SK-N-SH (cell line): ENCODE measurements at regions not wholly inside any gene's neighbourhood (a gene's known extent, or its start where the extent isn't known, plus 50 kb on each side); places are given as distances from the start of the nearest gene placed in this dataset.
A peak's percentile ranks its signal among the peaks of the same experiment; 100 is the strongest.

ENCODE experiments used
- EZH2phosphoT487 ChIP-seq: fragments of 200-600 bp; sonication (generic); IDR thresholded peaks from 2 replicates; pipeline ENCODE4 v1.6.1; 2017; ENCODE audit warnings: low read depth, mixed run types, mild to moderate bottlenecking, antibody characterized with exemption, moderate library complexity, borderline replicate concordance
- GATA2 ChIP-seq: sonication (generic); formaldehyde crosslinking; IDR thresholded peaks from 2 replicates; pipeline ENCODE4 v1.5.0; 2020; ENCODE audit warnings: mild to moderate bottlenecking, missing genetic modification reagents
- JUND ChIP-seq: IDR thresholded peaks from 2 replicates; pipeline ENCODE4 v1.4.0; 2012
- SMC3 ChIP-seq: IDR thresholded peaks from 2 replicates; pipeline ENCODE4 v1.6.1; 2012; ENCODE audit warnings: low read depth, low read length, improper control_type of control experiment
- TF ChIP-seq, protein P1 (sequence below): fragments of 200-600 bp; sonication (generic); IDR thresholded peaks from 2 replicates; pipeline ENCODE4 v1.6.1; 2017; ENCODE audit warnings: antibody characterized with exemption, mild to moderate bottlenecking, moderate library complexity
- TF ChIP-seq, protein P2 (sequence below): fragments of 150-350 bp; IDR thresholded peaks from 2 replicates; pipeline ENCODE4 v1.6.1; 2016; ENCODE audit warnings: mild to moderate bottlenecking, low read depth, low read length

DNA sequence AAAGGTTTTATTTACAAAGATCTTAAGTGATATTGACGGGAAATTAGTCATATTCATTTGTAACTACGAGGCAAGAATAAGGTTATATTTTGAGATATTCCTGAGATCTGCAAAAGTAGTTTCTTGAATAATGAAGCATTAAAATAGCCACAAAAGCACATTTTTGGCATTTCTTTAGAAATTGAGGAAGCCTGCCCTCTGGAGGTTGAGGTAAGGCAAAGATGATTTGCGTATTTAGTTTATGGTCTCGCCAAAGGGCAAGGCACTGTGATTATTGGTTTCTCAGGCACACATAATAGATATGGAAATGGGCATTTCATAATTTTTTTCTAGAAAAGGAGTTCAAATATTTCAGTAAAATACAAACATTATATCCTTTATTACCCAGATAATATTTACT lies 143.7 kb upstream of the RPRM start:
- TF ChIP-seq, protein P1, sequence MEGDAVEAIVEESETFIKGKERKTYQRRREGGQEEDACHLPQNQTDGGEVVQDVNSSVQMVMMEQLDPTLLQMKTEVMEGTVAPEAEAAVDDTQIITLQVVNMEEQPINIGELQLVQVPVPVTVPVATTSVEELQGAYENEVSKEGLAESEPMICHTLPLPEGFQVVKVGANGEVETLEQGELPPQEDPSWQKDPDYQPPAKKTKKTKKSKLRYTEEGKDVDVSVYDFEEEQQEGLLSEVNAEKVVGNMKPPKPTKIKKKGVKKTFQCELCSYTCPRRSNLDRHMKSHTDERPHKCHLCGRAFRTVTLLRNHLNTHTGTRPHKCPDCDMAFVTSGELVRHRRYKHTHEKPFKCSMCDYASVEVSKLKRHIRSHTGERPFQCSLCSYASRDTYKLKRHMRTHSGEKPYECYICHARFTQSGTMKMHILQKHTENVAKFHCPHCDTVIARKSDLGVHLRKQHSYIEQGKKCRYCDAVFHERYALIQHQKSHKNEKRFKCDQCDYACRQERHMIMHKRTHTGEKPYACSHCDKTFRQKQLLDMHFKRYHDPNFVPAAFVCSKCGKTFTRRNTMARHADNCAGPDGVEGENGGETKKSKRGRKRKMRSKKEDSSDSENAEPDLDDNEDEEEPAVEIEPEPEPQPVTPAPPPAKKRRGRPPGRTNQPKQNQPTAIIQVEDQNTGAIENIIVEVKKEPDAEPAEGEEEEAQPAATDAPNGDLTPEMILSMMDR = peak; percentile 38
- TF ChIP-seq EZH2phosphoT487 (no peak), GATA2 (CRISPR knock-in tag) (no peak), SMC3 (no peak), JUND (no peak)
- TF ChIP-seq, protein P2, sequence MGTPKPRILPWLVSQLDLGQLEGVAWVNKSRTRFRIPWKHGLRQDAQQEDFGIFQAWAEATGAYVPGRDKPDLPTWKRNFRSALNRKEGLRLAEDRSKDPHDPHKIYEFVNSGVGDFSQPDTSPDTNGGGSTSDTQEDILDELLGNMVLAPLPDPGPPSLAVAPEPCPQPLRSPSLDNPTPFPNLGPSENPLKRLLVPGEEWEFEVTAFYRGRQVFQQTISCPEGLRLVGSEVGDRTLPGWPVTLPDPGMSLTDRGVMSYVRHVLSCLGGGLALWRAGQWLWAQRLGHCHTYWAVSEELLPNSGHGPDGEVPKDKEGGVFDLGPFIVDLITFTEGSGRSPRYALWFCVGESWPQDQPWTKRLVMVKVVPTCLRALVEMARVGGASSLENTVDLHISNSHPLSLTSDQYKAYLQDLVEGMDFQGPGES = no peak
